Calu3 (cell line): ENCODE measurements at regions not wholly inside any gene's neighbourhood (a gene's known extent, or its start where the extent isn't known, plus 50 kb on each side); places are given as distances from the start of the nearest gene placed in this dataset.

Experiments used
- BruUV-seq: library from RNA; stranded (reverse); fragments of 400-500 nt; replicated peaks from 2 replicates; lab custom pipeline; 2021; lab: Mats Ljungman, UMichigan
- CTCF ChIA-PET: fragments of 300-600 bp; sonication (Branson Sonifier 250); formaldehyde crosslinking; loops from one replicate; lab custom pipeline; 2022; ENCODE audit warnings: antibody characterized with exemption; lab: Charles Lee
- DNase-seq: peaks from one replicate; pipeline ENCODE4 v3.0.0; 2022
- H3K27ac Mint-ChIP-seq: one replicate; pipeline ENCODE4 v1.8.0; 2022; ENCODE audit warnings: mixed read lengths; ENCODE audit not compliant: unreplicated experiment
- H3K27me3 Mint-ChIP-seq: one replicate; pipeline ENCODE4 v1.8.0; 2022; ENCODE audit warnings: mixed read lengths; ENCODE audit not compliant: unreplicated experiment
- H3K36me3 Mint-ChIP-seq: one replicate; pipeline ENCODE4 v1.8.0; 2022; ENCODE audit warnings: mild to moderate bottlenecking, moderate library complexity, mixed read lengths; ENCODE audit not compliant: insufficient read depth, unreplicated experiment
- H3K4me1 Mint-ChIP-seq: one replicate; pipeline ENCODE4 v1.8.0; 2022; ENCODE audit warnings: mild to moderate bottlenecking, low read depth, mixed read lengths; ENCODE audit not compliant: unreplicated experiment
- H3K4me3 Mint-ChIP-seq: one replicate; pipeline ENCODE4 v1.8.0; 2022; ENCODE audit warnings: mild to moderate bottlenecking, low read depth, moderate library complexity, mixed read lengths; ENCODE audit not compliant: unreplicated experiment
- H3K9me3 Mint-ChIP-seq: one replicate; pipeline ENCODE4 v1.8.0; 2022; ENCODE audit warnings: low read depth, mixed read lengths; ENCODE audit not compliant: unreplicated experiment
- CTCF ChIP-seq: fragments of 200-600 bp; IDR thresholded peaks from one replicate; pipeline ENCODE4 v1.8.0; 2022; ENCODE audit warnings: antibody characterized with exemption; ENCODE audit not compliant: unreplicated experiment
- intact Hi-C: fragments of 100-400 bp; cut with micrococcal nuclease; formaldehyde crosslinking; loops from one replicate; pipeline ENCODE4 v1.10.0; 2022; ENCODE audit not compliant: unreplicated experiment

- Mint-ChIP-seq H3K36me3 (no peaks in the 10 kb centered on the region), H3K27ac (no peak overlapping the region), H3K27me3 (no peaks in the 10 kb centered on the region), H3K4me3 (no peak overlapping the region), H3K4me1 (peaks cover 4% of the 10 kb centered on the region), H3K9me3 (no peaks in the 10 kb centered on the region)
- CTCF ChIA-PET: no interaction called here
- intact Hi-C loops: no loop called here
- no TSS peak for BruUV-seq
- TF ChIP-seq CTCF: no peak
- no peak for DNase-seq
Measured at GRCh38 chr4:81659051-81659450, 187.3 kb upstream of the RASGEF1B start.

GRCh38 chr4:81652069-81652478 is 180.4 kb upstream of the RASGEF1B start:
- Mint-ChIP-seq H3K4me1 (peaks cover 24% of the 10 kb centered on the region), H3K36me3 (no peaks in the 10 kb centered on the region), H3K27me3 (no peaks in the 10 kb centered on the region), H3K4me3 (no peak overlapping the region), H3K9me3 (no peaks in the 10 kb centered on the region), H3K27ac (no peak overlapping the region)
- TF ChIP-seq CTCF: no peak
- BruUV-seq: no TSS peak
- CTCF ChIA-PET: no interaction called here
- intact Hi-C loops: no loop called here
- no peak for DNase-seq

- H3K27ac Mint-ChIP-seq: no peak overlapping the region
- no peak overlapping the region for H3K4me3 Mint-ChIP-seq
- no peaks in the 10 kb centered on the region for H3K9me3 Mint-ChIP-seq
- intact Hi-C loops: no loop called here
- CTCF ChIA-PET: no interaction called here
- no peaks in the 10 kb centered on the region for H3K36me3 Mint-ChIP-seq
- H3K27me3 Mint-ChIP-seq: no peaks in the 10 kb centered on the region
- DNase-seq: no peak
- no peak for TF ChIP-seq CTCF
- no TSS peak for BruUV-seq
- H3K4me1 Mint-ChIP-seq: peaks cover 24% of the 10 kb centered on the region
Measured at GRCh38 chr4:81651243-81651899, 179.7 kb upstream of the RASGEF1B start.

- no TSS peak for BruUV-seq
- no peak overlapping the region for H3K27ac Mint-ChIP-seq
- CTCF ChIA-PET: no interaction called here
- TF ChIP-seq CTCF: no peak
- no peaks in the 10 kb centered on the region for H3K9me3 Mint-ChIP-seq
- no peak for DNase-seq
- intact Hi-C loops: no loop called here
- H3K36me3 Mint-ChIP-seq: no peaks in the 10 kb centered on the region
- peaks cover 24% of the 10 kb centered on the region for H3K4me1 Mint-ChIP-seq
- no peak overlapping the region for H3K4me3 Mint-ChIP-seq
- H3K27me3 Mint-ChIP-seq: no peaks in the 10 kb centered on the region
Measured at GRCh38 chr4:81650606-81651242, 179.0 kb upstream of the RASGEF1B start.
